OCI-LY1 (cell line): ENCODE measurements at regions not wholly inside any gene's neighbourhood (a gene's known extent, or its start where the extent isn't known, plus 50 kb on each side); places are given as distances from the start of the nearest gene placed in this dataset.
"Not testable (repeated sequence)": the region's sequence is repeated elsewhere in the genome, so short reads cannot be mapped to it uniquely, and the experiment has no call there.

ENCODE experiments used
- H2AFZ ChIP-seq: fragments of 200-600 bp; sonication (generic), shearing (Covaris generic); 2 replicates; pipeline ENCODE4 v1.6.0; 2014; ENCODE audit warnings: antibody characterized with exemption, mild to moderate bottlenecking, low read length
- H3F3A ChIP-seq: fragments of 200-600 bp; sonication (generic), shearing (Covaris generic); 2 replicates; pipeline ENCODE4 v1.6.0; 2014; ENCODE audit warnings: mild to moderate bottlenecking, antibody characterized with exemption, low read length, moderate library complexity; ENCODE audit not compliant: insufficient read depth
- H3K27ac ChIP-seq: fragments of 200-600 bp; sonication (generic); 2 replicates; pipeline ENCODE4 v1.5.1; 2014; ENCODE audit warnings: low read length, mixed run types, mild to moderate bottlenecking, low read depth; ENCODE audit not compliant: poor library complexity, severe bottlenecking
- H3K27me3 ChIP-seq: fragments of 200-600 bp; sonication (generic); 2 replicates; pipeline ENCODE4 v1.6.0; 2014; ENCODE audit warnings: antibody characterized with exemption, mild to moderate bottlenecking, low read length, moderate library complexity; ENCODE audit not compliant: insufficient read depth
- H3K36me3 ChIP-seq: fragments of 200-600 bp; sonication (generic); 2 replicates; pipeline ENCODE4 v1.6.1; 2014; ENCODE audit warnings: mild to moderate bottlenecking, antibody characterized with exemption, low read length, moderate library complexity, mixed read lengths; ENCODE audit not compliant: insufficient read depth
- H3K4me1 ChIP-seq: fragments of 200-600 bp; sonication (generic); 2 replicates; pipeline ENCODE4 v1.5.1; 2014; ENCODE audit warnings: mild to moderate bottlenecking, low read length, moderate library complexity; ENCODE audit not compliant: insufficient read depth, severe bottlenecking
- H3K4me2 ChIP-seq: fragments of 200-600 bp; sonication (generic), shearing (Covaris generic); 2 replicates; pipeline ENCODE4 v1.6.1; 2014; ENCODE audit warnings: low read length
- H3K4me3 ChIP-seq: fragments of 200-600 bp; sonication (generic); 2 replicates; pipeline ENCODE4 v1.5.1; 2014; ENCODE audit warnings: low read length, low read depth, mild to moderate bottlenecking, mixed read lengths; ENCODE audit not compliant: poor library complexity, severe bottlenecking
- H3K79me2 ChIP-seq: fragments of 200-600 bp; shearing (Covaris generic); 2 replicates; pipeline ENCODE4 v1.6.1; 2016; ENCODE audit warnings: mixed run types, low read length, mixed read lengths; ENCODE audit not compliant: insufficient read depth
- H3K9ac ChIP-seq: fragments of 200-600 bp; sonication (generic), shearing (Covaris generic); 2 replicates; pipeline ENCODE4 v1.6.1; 2014; ENCODE audit warnings: mild to moderate bottlenecking, low read length, mixed read lengths
- H3K9me2 ChIP-seq: fragments of 200-600 bp; sonication (generic), shearing (Covaris generic); 2 replicates; pipeline ENCODE4 v1.6.1; 2014; ENCODE audit warnings: low read depth, mild to moderate bottlenecking, low read length, mixed read lengths
- H3K9me3 ChIP-seq: fragments of 200-600 bp; shearing (Covaris generic); 2 replicates; pipeline ENCODE4 v1.6.1; 2014; ENCODE audit warnings: low read length, mixed read lengths
- H4K20me1 ChIP-seq: fragments of 200-600 bp; sonication (generic), shearing (Covaris generic); 2 replicates; pipeline ENCODE4 v1.6.0; 2016; ENCODE audit warnings: mild to moderate bottlenecking, low read length; ENCODE audit not compliant: insufficient read depth
- EZH2 ChIP-seq: fragments of 200-600 bp; sonication (generic), shearing (Covaris generic); IDR thresholded peaks from 2 replicates; pipeline ENCODE4 v1.8.0; 2017; ENCODE audit warnings: borderline replicate concordance, mixed run types, mild to moderate bottlenecking, antibody characterized with exemption, low read length, moderate library complexity, mixed read lengths
- TF ChIP-seq, protein P1 (sequence below): fragments of 200-600 bp; sonication (generic), shearing (Covaris generic); IDR thresholded peaks from 2 replicates; pipeline ENCODE4 v1.5.1; 2017; ENCODE audit warnings: mild to moderate bottlenecking, antibody characterized with exemption, low read length, moderate library complexity, mixed read lengths

DNA sequence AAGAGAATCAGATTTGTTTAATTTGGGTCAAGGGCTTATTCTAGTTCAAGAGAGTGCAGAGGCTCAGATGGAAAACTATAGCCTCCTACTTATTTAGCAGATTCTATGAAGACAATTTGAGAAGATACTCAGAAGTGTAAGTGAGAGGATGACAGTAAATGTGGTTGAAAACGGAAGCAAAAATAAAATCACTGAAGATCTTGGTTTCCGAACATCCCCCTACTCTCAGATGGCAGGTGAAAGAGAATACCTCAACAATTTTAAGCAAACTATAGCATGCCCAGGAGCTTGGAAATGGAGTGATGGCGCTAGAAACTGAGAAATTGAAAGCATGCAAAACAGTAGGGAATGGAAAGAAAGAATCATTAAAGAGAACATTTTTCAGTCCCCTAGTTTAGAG, 705.5 kb upstream of the CDH8 start:
- Histone ChIP-seq H3K9me3 (no peaks in the 10 kb centered on the region), H3K4me3 (no peak overlapping the region), H3K4me1 (no peaks in the 10 kb centered on the region), H3K79me2 (no peaks in the 10 kb centered on the region), H3K4me2 (no peak overlapping the region), H3F3A (no peaks in the 10 kb centered on the region), H3K9me2 (no peaks in the 10 kb centered on the region), H3K27ac (no peak overlapping the region), H3K9ac (no peak overlapping the region), H2AFZ (no peak overlapping the region), H3K36me3 (no peaks in the 10 kb centered on the region), H4K20me1 (no peaks in the 10 kb centered on the region), H3K27me3 (no peaks in the 10 kb centered on the region)
- no peak for TF ChIP-seq EZH2
- TF ChIP-seq, protein P1, sequence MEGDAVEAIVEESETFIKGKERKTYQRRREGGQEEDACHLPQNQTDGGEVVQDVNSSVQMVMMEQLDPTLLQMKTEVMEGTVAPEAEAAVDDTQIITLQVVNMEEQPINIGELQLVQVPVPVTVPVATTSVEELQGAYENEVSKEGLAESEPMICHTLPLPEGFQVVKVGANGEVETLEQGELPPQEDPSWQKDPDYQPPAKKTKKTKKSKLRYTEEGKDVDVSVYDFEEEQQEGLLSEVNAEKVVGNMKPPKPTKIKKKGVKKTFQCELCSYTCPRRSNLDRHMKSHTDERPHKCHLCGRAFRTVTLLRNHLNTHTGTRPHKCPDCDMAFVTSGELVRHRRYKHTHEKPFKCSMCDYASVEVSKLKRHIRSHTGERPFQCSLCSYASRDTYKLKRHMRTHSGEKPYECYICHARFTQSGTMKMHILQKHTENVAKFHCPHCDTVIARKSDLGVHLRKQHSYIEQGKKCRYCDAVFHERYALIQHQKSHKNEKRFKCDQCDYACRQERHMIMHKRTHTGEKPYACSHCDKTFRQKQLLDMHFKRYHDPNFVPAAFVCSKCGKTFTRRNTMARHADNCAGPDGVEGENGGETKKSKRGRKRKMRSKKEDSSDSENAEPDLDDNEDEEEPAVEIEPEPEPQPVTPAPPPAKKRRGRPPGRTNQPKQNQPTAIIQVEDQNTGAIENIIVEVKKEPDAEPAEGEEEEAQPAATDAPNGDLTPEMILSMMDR: no peak

DNA sequence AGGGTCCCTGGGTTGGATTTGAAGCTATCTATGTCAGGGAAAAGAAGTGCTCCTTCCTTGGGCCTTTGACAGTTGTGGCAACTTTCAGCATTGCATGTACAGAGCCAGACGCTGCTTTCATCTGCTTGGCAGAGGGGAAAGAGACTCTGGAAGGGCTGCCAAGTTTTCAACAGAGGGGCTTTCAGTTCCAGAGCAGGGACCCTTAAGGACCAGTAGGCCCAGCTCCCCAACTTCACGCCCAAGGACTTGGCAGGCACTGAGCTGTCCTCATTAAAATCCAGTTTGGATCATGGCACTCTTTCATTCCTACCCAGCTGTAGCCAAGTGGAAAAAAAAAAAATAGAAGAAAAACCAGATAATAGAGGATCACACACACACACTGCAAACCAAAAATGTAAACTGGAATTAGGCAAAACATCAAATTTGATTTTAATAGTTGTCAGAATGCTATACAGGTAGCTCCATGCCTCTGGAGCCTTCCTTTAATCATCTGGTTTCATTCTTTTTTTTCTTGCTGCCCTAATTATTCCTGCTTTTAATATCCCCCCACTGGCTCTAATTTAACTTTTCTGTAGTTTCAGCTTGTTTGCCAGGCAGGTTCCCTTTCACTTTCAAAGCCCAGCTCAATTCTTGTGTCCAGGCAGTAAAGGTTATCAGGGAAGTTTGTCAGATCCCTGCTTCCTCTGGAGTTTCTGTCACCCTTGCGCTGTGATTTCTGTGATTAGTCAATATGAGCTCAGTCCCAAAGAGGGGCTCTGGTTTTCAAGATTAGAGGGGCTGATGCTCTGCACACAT, 702.6 kb upstream of the CDH8 start:
- Histone ChIP-seq H4K20me1 (no peaks in the 10 kb centered on the region), H3K9me2 (no peaks in the 10 kb centered on the region), H2AFZ (no peak overlapping the region), H3F3A (no peaks in the 10 kb centered on the region), H3K9me3 (no peaks in the 10 kb centered on the region), H3K27ac (no peak overlapping the region), H3K4me2 (no peak overlapping the region), H3K36me3 (no peaks in the 10 kb centered on the region), H3K4me3 (no peak overlapping the region), H3K79me2 (no peaks in the 10 kb centered on the region), H3K4me1 (no peaks in the 10 kb centered on the region), H3K9ac (no peak overlapping the region), H3K27me3 (no peaks in the 10 kb centered on the region)
- no peak for TF ChIP-seq EZH2
- TF ChIP-seq, protein P1: no peak

DNA sequence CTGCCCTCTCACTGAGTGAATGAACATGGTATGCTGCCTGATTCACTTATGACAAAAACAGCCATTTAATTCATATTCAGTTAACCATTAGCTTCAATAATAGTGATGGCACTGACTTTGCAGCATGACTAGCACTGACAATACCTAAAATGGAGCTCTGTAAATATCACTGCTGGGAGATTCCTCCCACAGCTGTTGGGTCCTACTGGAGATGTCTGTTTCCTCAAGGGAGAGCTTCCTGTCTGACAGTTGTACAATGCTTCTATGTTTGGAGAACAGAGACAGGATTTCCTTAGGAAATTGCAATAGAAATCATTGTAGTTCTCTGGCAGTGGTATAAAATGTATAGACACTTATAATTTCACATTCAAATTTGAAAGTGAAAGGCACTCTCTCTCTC, 695.9 kb upstream of the CDH8 start:
- Histone ChIP-seq H3K27ac (no peak overlapping the region), H3F3A (no peaks in the 10 kb centered on the region), H3K79me2 (no peaks in the 10 kb centered on the region), H3K4me1 (no peaks in the 10 kb centered on the region), H3K9ac (no peak overlapping the region), H3K4me2 (no peak overlapping the region), H3K9me3 (no peaks in the 10 kb centered on the region), H4K20me1 (no peaks in the 10 kb centered on the region), H3K9me2 (no peaks in the 10 kb centered on the region), H2AFZ (no peak overlapping the region), H3K36me3 (no peaks in the 10 kb centered on the region), H3K4me3 (no peak overlapping the region), H3K27me3 (no peaks in the 10 kb centered on the region)
- TF ChIP-seq, protein P1: no peak
- no peak for TF ChIP-seq EZH2

DNA sequence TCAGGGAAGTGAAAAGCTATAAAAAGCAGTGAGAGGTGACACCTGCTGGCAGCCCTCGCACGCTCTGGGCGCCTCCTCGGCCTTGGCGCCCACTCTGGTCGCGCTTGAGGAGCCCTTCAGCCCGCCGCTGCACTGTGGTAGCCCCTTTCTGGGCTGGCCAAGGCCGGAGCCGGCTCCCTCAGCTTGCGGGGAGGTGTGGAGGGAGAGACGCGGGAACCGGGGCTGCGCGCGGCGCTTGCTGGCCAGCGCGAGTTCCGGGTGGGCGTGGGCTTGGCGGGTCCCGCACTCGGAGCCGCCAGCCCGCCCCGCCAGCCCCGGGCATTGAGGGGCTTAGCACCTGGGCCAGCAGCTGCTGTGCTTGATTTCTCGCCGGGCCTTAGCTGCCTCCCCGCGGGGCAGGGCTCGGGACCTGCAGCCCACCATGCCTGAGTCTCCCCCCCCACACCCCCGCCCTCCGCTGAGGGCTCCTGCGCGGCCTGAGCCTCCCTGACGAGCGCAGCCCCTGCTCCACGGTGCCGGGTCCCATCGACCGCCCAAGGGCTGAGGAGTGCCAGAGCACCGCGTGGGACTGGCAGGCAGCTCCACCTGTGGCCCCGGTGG, 688.5 kb upstream of the CDH8 start:
- not testable (repeated sequence) for H3F3A ChIP-seq, H3K4me1 ChIP-seq, H3K9me2 ChIP-seq, H3K4me3 ChIP-seq, H3K36me3 ChIP-seq, H3K27ac ChIP-seq, H4K20me1 ChIP-seq, H3K79me2 ChIP-seq, H3K9me3 ChIP-seq, H3K27me3 ChIP-seq, H2AFZ ChIP-seq, H3K4me2 ChIP-seq, H3K9ac ChIP-seq
